Activated naive CD4-positive, alpha-beta T cell treated with anti-CD3 and anti-CD28 coated beads for 36 hours (primary cell): ENCODE measurements at regions not wholly inside any gene's neighbourhood (a gene's known extent, or its start where the extent isn't known, plus 50 kb on each side); places are given as distances from the start of the nearest gene placed in this dataset.
"Not testable (repeated sequence)": the region's sequence is repeated elsewhere in the genome, so short reads cannot be mapped to it uniquely, and the experiment has no call there.

Source experiments
- CTCF ChIA-PET: fragments of 350-600 bp; sonication (Branson Sonifier 250); formaldehyde crosslinking; loops from one replicate; lab custom pipeline; 2021; ENCODE audit warnings: antibody characterized with exemption; lab: Charles Lee
- DNase-seq: peaks from one replicate; pipeline ENCODE4 v3.0.0-alpha.2; 2020
- H3K27ac Mint-ChIP-seq: one replicate; pipeline ENCODE4 v1.8.0; 2021; ENCODE audit warnings: mild to moderate bottlenecking, mixed read lengths
- H3K27me3 Mint-ChIP-seq: one replicate; pipeline ENCODE4 v1.8.0; 2021; ENCODE audit warnings: low read depth, mixed read lengths
- H3K36me3 Mint-ChIP-seq: one replicate; pipeline ENCODE4 v1.8.0; 2021; ENCODE audit warnings: low read depth, mixed read lengths
- H3K4me1 Mint-ChIP-seq: one replicate; pipeline ENCODE4 v1.8.0; 2021; ENCODE audit warnings: low read depth, mixed read lengths
- H3K4me3 Mint-ChIP-seq: one replicate; pipeline ENCODE4 v1.8.0; 2021; ENCODE audit warnings: mild to moderate bottlenecking, moderate library complexity, mixed read lengths
- H3K9me3 Mint-ChIP-seq: one replicate; pipeline ENCODE4 v1.8.0; 2021; ENCODE audit warnings: mixed read lengths
- intact Hi-C: fragments of 100-400 bp; cut with micrococcal nuclease; formaldehyde crosslinking; loops from one replicate; pipeline ENCODE4 v1.15.1; 2023

DNA sequence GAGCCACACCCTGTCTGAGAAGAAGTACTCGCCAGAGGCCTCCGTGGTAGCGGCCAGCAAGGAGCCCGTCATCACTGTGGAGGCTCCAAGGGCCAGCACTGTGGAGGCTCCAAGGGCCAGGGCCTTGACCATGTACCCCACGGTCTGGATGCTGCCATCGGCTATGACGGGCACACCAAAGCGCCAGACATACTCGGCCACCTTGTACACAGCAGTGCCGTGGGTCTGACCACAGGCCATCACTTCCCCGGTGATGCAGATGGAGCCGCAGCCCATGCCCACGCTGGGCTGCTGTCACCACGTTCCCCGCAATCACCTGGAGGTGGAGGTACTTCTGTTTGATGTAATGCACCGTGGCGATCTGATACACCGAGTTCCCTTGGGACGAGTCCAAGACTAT lies 377.7 kb upstream of the MAOA start:
- DNase-seq, result no peak
- Mint-ChIP-seq H3K27me3 (no peaks in the 10 kb centered on the region), H3K36me3 (no peaks in the 10 kb centered on the region), H3K9me3 (peaks cover 7% of the 10 kb centered on the region), H3K4me1 (no peaks in the 10 kb centered on the region), H3K4me3 (no peak overlapping the region), H3K27ac (no peak overlapping the region)
- CTCF ChIA-PET, result no interaction called here
- intact Hi-C loops, result no loop called here

DNA sequence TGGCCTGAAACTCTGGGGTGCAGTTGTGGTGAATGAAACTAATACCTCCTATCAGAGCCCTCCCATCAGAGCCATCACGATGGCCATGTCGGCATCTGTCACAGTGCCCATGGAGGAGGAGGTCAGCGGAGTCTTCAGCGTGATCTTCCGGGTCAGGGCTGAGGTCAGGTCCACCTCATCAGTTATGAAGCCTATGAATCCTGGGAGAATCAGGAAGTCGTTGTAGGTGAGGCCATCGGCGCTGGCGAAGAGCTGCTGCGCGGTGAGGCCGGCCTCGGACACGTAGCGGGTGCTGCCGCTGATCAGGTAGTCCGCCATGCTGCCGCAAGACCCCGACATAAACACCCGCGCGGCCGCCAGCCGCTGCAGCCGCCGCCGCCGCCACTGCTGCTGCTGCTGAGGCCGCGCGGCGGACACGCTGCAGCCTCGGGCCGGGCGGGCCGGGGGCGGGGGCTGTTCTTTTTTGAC lies 376.7 kb upstream of the MAOA start:
- intact Hi-C loops, result no loop called here
- CTCF ChIA-PET, result no interaction called here
- Mint-ChIP-seq H3K4me1 (no peaks in the 10 kb centered on the region), H3K4me3 (no peak overlapping the region), H3K9me3 (peaks cover 7% of the 10 kb centered on the region), H3K27me3 (no peaks in the 10 kb centered on the region), H3K36me3 (no peaks in the 10 kb centered on the region), H3K27ac (no peak overlapping the region)
- DNase-seq, result no peak

DNA sequence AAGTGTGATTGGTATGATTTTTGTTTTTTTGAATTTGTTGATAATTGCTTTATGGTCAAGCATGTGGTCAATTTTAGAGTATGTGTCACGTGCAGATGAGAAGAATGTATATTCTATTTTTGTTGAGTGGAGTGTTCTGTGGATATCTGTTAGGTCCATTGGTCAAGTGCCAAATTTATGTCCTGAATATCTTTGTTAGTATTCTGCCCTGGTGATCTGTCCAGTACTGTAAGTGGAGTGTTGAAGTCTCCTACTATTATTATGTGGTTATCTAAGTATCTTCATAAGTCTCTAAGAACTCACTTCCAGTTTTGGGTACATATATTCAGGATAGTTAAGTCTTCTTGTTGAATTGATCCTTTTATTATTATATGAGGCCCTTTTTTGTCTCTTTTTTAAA lies 372.9 kb upstream of the MAOA start:
- H3K4me3 Mint-ChIP-seq, result no peak overlapping the region
- CTCF ChIA-PET, result no interaction called here
- H3K36me3 Mint-ChIP-seq, result no peaks in the 10 kb centered on the region
- H3K27me3 Mint-ChIP-seq, result no peaks in the 10 kb centered on the region
- no peak for DNase-seq
- intact Hi-C loops, result no loop called here
- H3K27ac Mint-ChIP-seq, result no peak overlapping the region
- H3K4me1 Mint-ChIP-seq, result no peaks in the 10 kb centered on the region
- peaks cover 7% of the 10 kb centered on the region for H3K9me3 Mint-ChIP-seq

DNA sequence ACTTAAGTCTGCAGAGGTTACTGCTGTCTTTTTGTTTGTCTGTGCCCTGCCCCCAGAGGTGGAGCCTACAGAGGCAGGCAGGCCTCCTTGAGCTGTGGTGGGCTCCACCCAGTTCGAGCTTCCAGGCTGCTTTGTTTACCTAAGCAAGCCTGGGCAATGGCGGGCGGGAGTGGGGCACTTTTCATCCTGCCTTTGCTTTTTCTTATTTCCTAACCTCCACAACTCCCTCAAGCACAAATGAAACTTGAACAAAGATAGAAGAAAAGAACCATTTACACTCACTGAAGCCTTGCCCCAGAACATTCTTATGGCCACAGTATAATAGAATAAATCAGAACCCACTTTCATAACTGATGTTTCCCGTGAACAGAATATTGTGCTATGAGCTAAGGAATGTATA lies 344.5 kb upstream of the MAOA start:
- H3K36me3 Mint-ChIP-seq, DNase-seq, intact Hi-C loops, CTCF ChIA-PET, H3K27ac Mint-ChIP-seq, H3K9me3 Mint-ChIP-seq, H3K27me3 Mint-ChIP-seq, H3K4me1 Mint-ChIP-seq, H3K4me3 Mint-ChIP-seq: not testable (repeated sequence)

DNA sequence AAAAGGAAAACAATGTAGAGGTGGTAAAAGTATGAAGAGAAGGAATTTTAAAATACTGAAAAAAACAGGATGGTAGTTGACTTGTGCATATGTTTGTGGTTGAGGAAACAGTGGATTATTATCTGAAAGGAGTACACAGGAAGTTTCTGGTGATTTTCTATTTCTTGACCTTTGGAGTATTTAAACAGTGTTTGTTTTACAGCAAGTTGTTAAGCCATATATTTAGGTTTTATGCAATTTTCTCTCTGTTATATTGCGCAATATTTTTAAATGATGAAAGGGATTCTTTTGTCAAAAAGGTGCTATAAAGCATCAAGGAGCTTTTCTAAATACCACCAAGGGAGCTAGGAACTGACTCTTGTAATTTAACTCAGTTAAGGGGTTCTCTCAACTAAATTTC lies 343.1 kb upstream of the MAOA start:
- intact Hi-C loops, result no loop called here
- peaks cover 3% of the 10 kb centered on the region for H3K4me1 Mint-ChIP-seq
- H3K4me3 Mint-ChIP-seq, result no peak overlapping the region
- no peaks in the 10 kb centered on the region for H3K36me3 Mint-ChIP-seq
- no peak overlapping the region for H3K27ac Mint-ChIP-seq
- H3K9me3 Mint-ChIP-seq, result no peaks in the 10 kb centered on the region
- no peaks in the 10 kb centered on the region for H3K27me3 Mint-ChIP-seq
- no peak for DNase-seq
- CTCF ChIA-PET, result no interaction called here

DNA sequence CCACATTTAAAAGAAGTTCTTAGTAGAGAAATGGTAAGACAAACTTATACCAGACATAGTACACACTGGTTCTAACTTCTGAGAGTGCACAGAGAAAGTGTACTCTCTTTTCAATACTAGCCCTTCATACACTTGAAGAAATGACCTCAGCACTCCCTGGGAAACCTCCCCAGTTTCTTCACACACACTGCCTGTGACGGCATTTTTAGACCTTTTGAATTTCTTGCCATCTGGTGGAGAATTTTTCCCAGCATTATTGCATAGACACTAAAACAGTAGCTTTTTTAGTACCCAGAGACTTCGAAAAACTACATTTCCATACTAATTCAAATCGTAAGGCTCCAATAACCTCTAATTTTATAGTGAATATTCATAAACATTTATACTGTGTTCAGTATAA lies 341.6 kb upstream of the MAOA start:
- no peak overlapping the region for H3K4me3 Mint-ChIP-seq
- CTCF ChIA-PET, result interaction anchor here (0.6 kb wide), 1 partner anchor 240 kb away, joined by 3 read pairs; no protein-coding TSS in a partner anchor
- peaks cover 4% of the 10 kb centered on the region for H3K4me1 Mint-ChIP-seq

DNA sequence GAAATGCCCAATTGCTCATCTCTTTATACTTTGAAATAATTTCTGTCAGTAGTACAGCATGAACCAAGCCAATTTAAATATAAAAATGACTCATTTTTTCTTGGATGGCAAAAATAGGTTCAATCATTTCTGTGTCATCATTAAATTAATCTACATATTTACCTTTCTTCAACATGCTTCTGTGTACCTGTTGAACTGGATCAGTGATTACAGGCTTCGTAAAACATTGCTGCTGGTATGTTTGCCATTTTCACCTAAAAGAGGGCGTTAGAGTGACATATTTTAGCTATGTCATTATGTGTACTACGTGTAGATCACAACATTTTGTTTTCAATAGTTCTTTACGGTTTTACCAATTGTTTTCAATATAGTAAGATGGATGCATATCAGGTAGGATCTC lies 340.5 kb upstream of the MAOA start:
- H3K4me1 Mint-ChIP-seq, result peaks cover 4% of the 10 kb centered on the region

More for the DNA sequence above, 341.6 kb upstream of the MAOA start:
- Mint-ChIP-seq H3K36me3 (no peaks in the 10 kb centered on the region), H3K27ac (no peak overlapping the region), H3K27me3 (no peaks in the 10 kb centered on the region), H3K9me3 (no peaks in the 10 kb centered on the region)
- intact Hi-C loops, result no loop called here
- no peak for DNase-seq

DNA sequence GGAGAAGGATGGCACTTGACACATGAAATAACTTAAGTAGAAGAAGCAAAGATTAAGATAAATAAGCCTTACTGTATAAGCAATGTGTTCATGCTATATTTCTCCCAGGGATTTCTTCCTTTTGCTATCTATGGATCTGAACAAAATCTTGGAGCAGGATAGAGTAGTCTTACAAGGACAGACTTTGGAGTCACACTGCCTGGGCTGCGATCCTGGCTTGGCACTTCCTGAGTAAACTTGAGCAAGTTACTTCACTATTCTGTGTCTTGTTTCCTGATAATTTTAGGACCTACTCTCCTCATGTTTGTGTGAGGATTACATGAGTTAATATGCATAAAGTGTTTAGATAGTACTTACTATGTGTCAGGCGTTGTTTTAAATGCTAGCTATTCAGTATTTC lies 340.0 kb upstream of the MAOA start:
- CTCF ChIA-PET, result no interaction called here
- Mint-ChIP-seq H3K27me3 (no peaks in the 10 kb centered on the region), H3K4me1 (peaks cover 4% of the 10 kb centered on the region), H3K9me3 (peaks cover under 1% of the 10 kb centered on the region), H3K4me3 (no peak overlapping the region), H3K27ac (no peak overlapping the region), H3K36me3 (no peaks in the 10 kb centered on the region)
- intact Hi-C loops, result no loop called here
- DNase-seq, result no peak

More for the DNA sequence above, 340.5 kb upstream of the MAOA start:
- Mint-ChIP-seq H3K4me3 (no peak overlapping the region), H3K27ac (no peak overlapping the region), H3K9me3 (no peaks in the 10 kb centered on the region), H3K27me3 (no peaks in the 10 kb centered on the region), H3K36me3 (no peaks in the 10 kb centered on the region)
- CTCF ChIA-PET, result no interaction called here
- intact Hi-C loops, result no loop called here
- DNase-seq, result no peak

DNA sequence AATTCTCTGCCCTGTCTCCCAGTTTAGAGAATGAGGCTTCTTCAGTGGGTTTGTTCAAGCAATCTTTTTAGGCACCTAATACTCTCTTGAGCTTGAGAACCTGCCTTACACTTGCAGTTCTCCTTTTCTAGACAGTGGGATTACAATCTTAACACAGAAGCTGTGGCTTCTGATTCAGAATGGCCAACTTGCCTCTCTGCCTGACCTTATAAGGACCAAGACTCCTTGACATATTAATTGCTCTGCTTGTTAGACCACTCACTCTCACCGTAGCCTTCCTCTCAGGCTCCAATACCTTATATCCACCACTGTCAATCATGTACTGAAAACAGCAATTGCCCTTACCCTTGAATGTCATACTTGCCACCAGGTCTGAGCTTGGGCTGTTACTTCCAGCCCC lies 338.7 kb upstream of the MAOA start:
- intact Hi-C loops, result no loop called here
- peaks cover 3% of the 10 kb centered on the region for H3K9me3 Mint-ChIP-seq
- CTCF ChIA-PET, result no interaction called here
- H3K4me1 Mint-ChIP-seq, result peaks cover 4% of the 10 kb centered on the region
- no peak overlapping the region for H3K4me3 Mint-ChIP-seq
- no peaks in the 10 kb centered on the region for H3K36me3 Mint-ChIP-seq
- DNase-seq, result no peak
- H3K27ac Mint-ChIP-seq, result no peak overlapping the region
- H3K27me3 Mint-ChIP-seq, result no peaks in the 10 kb centered on the region

DNA sequence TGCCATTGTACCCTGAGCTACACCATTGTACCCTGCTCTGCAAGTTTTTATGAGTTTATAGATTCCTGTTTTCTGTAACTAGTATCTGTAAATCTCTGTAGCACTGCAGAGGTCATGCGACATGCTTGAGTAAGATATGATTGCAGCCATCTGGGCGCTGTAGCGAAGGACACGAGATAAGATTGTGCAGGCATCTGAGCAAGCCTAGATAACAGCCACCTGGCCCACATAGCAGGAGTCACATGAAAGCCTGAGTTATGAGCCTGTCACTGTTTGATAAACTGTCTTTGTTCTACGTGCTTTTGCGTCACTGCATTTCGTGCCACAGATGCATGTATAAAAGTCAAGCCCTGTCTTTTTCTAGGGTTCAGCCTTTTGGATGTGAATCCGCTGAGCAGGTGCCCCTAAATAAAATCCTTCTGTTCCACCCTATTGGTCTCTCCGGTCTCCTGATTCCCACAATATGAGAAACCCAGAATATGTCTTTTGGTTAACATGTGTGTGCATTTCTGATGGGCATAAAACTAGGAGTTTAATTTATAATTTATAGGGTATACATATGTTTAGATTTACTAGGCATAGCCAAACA lies 327.6 kb upstream of the MAOA start:
- Mint-ChIP-seq H3K36me3 (peaks cover 2% of the 10 kb centered on the region), H3K4me3 (no peak overlapping the region), H3K9me3 (peaks cover 11% of the 10 kb centered on the region), H3K27me3 (no peaks in the 10 kb centered on the region), H3K27ac (no peak overlapping the region), H3K4me1 (no peaks in the 10 kb centered on the region)
- DNase-seq, result no peak
- intact Hi-C loops, result no loop called here
- CTCF ChIA-PET, result no interaction called here

DNA sequence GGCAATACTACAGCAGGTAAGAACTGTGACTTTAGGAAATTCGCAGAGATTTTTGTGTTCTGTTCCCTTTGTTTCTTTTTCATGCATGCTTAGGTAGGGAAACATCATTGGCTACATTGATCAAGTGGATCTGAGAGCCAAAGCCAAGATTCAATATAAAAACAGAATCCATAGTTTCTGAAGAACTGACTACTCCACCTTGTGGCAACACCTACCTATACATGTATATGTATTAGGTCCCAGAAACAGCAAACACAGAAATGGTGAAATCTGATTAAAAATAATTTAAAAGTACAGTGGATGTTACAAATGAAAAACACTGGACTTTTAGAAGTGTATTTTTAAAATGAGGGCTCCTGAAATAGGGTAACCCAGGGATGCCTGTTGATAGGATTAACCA lies 322.6 kb upstream of the MAOA start:
- Mint-ChIP-seq H3K4me1 (no peaks in the 10 kb centered on the region), H3K27me3 (no peaks in the 10 kb centered on the region), H3K36me3 (peaks cover 2% of the 10 kb centered on the region), H3K27ac (no peak overlapping the region), H3K9me3 (peaks cover 3% of the 10 kb centered on the region), H3K4me3 (no peak overlapping the region)
- CTCF ChIA-PET, result no interaction called here
- DNase-seq, result no peak
- intact Hi-C loops, result no loop called here

DNA sequence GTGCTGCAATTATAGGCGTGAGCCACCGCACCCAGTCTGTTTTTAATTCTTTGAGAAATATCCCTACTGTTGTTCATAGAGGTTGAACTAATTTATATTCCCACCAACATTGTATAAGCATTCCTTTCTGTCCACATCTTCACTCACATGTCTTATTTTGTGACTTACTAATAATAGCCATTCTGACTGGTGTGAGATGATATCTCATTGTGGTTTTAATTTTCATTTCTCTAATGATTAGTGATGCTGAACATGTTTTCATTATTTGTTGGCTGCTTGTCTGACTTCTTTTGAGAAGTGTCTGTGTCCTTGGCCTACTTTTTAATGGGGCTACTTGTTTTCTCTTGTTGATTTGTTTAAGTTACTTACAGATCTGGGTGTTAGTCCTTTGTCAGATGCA lies 310.9 kb upstream of the MAOA start:
- CTCF ChIA-PET, result no interaction called here
- DNase-seq, result no peak
- no peaks in the 10 kb centered on the region for H3K9me3 Mint-ChIP-seq
- no peaks in the 10 kb centered on the region for H3K27me3 Mint-ChIP-seq
- H3K36me3 Mint-ChIP-seq, result no peaks in the 10 kb centered on the region
- peaks cover 5% of the 10 kb centered on the region for H3K4me1 Mint-ChIP-seq
- H3K4me3 Mint-ChIP-seq, result no peak overlapping the region
- intact Hi-C loops, result no loop called here
- H3K27ac Mint-ChIP-seq, result no peak overlapping the region

DNA sequence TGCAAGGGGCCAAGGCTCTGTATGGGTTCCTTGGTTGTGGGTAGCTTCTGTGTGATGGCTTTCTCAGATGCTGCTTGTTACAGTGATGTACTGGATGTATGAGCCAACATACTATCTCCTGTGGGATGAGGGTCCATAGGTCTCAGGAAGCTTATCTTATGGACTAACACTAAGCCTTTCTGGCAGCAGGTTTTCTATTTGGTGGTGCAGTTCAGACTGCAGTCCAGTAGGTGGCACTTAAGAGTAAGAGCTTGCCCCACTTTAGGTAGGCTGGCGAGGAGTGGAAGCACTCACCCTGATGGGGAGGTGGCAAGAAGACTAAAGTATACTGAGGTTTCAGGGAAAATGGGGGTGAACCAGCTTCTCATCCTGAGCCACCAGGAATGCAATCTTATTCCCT lies 306.7 kb upstream of the MAOA start:
- Mint-ChIP-seq H3K4me1 (peaks cover 15% of the 10 kb centered on the region), H3K9me3 (no peaks in the 10 kb centered on the region), H3K27ac (no peak overlapping the region), H3K4me3 (no peak overlapping the region), H3K36me3 (no peaks in the 10 kb centered on the region), H3K27me3 (no peaks in the 10 kb centered on the region)
- DNase-seq, result peak; percentile 49
- intact Hi-C loops, result loop anchor here (1.0 kb wide), 1 partner anchor 209 kb away; no protein-coding TSS in a partner anchor
- CTCF ChIA-PET, result interaction anchor here (1.4 to 2.0 kb wide), 3 partner anchors 202 to 210 kb away, joined by 4 to 17 read pairs (median 5); no protein-coding TSS in a partner anchor
